NCI-H2196 (cell line): ENCODE measurements at regions not wholly inside any gene's neighbourhood (a gene's known extent, or its start where the extent isn't known, plus 50 kb on each side); places are given as distances from the start of the nearest gene placed in this dataset.
"Not testable (repeated sequence)": the region's sequence is repeated elsewhere in the genome, so short reads cannot be mapped to it uniquely, and the experiment has no call there.

Source experiments
- DNase-seq: peaks from one replicate; lab custom pipeline; 2025; ENCODE audit not compliant: unreplicated experiment; lab: John Stamatoyannopoulos, UW

- DNase-seq: no peak
Observed at GRCh38 chr6:21769405-21769861, 175.9 kb downstream of the SOX4 start.

GRCh38 chr6:21769968-21770367 lies 176.4 kb downstream of the SOX4 start:
- no peak for DNase-seq

DNA sequence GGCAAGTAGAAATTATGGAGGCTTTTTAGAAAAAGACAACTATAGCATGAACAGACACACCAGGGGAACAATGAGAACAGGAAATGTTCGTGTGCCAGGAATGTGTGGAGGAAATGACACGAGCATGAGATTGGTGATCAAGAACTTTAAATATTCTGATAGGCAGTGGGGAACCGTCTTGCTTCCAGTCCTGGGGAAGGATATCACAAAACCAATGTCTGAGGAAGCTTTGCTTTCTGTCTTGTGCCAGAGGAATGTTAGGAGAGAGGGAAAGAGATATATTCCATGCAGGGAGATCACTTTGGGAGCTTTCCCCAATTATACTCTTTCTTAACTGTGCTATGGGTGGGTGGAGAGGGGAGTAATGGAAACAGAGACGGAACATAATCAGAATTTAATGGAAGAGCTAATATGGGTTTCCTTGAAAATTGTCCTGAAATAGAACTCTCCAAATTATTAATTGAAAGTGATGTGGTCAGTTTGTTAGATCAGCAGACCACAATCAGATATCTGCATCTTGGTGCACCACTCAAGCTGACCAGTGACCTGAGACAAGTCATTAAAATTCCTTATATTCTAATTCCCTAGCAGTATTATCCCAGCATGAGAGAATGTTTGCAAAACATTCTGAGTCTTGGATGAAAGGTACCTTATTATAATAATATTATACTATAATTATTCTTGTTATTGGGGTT lies 178.2 kb downstream of the SOX4 start:
- no peak for DNase-seq

GRCh38 chr6:21772477-21772876 lies 178.9 kb downstream of the SOX4 start:
- no peak for DNase-seq

DNA sequence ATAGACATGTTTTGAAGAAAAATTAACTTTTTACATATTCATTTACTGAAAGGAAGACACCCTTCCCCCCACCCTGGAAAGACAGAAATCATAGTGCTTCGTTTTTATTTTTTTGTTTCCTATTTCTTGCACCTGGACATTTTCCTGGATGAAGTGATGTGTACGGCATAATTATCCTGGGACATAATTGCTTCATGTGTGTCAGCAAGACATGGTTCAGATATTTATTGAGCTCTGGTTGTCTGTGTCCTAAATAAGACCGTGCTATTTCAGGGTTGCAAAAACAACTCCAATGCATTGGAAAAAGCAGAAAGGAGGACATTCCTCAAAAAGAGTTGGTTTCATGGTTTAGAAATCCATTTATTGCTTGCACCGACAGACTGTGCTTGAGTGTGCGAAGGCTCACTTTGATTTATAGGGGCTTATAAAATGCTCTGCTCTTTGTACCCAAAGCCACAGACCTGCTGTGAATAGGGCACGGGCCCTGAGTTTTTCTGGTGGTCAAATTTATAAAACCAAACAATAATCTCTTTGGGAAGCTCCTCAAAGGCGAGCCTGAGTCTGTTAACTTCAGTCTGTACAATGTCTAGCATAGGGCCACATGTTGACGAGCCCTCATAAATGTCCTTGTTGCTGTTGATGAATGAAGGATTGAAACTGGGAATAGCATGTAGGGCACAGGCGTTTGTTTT lies 179.5 kb downstream of the SOX4 start:
- no peak for DNase-seq

DNA sequence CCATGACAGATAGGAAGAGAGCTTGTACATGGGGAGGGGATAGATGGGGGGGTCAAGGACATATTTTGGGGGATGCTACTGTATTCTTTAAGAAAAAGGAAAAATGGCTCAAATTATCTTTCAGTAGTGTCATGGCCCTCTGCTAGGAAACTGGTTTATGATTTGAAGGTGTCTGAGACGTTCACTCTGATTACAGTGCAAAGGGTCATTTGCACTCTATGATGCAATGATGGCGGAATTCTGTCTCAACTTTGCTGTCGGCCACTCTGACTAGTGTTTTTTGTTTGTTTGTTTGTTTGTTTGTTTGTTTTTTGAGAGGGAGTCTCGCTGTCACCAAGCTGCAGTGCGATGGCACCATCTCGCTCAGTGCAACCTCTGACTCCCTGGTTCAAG lies 180.0 kb downstream of the SOX4 start:
- DNase-seq: no peak

DNA sequence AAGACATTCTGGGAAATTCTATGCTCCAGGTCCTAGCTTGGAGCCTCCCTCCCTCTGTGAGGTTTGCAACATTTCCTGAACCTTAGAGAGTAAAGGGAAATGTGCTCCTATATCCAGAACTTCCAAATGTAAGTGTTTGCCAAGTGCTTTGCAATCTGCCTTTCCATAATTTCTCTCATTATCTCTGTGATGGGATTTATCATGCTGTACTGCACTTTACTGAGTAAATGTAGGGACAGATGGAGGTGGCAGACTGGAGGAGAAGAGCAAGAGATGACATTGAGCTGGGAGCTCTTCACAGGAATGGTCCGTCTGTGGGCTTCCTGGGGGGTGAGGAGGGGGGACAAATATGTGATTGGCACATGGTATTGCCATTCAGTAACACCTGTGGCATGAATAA lies 184.3 kb downstream of the SOX4 start:
- DNase-seq: no peak

GRCh38 chr6:21780141-21780540 lies 186.6 kb downstream of the SOX4 start:
- DNase-seq: no peak

DNA sequence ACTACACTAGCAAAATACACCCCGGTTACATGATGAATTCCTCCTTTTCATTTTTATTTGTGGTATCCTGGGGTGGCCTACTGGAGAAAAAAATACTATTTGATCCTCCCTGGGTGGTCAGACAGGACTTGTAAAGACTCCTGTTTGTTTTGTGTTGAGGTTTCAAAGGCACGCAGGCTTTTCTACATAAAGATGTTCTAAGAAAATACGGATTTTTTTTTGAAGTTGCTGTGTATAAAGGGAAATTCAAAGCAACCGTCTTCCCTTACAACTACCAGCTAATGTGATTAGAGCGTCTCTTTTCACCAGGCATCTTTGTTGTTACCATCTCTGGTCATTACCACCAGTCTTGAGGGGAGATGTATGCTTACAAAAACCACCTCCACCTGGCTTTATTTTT lies 187.1 kb downstream of the SOX4 start:
- DNase-seq: no peak

DNA sequence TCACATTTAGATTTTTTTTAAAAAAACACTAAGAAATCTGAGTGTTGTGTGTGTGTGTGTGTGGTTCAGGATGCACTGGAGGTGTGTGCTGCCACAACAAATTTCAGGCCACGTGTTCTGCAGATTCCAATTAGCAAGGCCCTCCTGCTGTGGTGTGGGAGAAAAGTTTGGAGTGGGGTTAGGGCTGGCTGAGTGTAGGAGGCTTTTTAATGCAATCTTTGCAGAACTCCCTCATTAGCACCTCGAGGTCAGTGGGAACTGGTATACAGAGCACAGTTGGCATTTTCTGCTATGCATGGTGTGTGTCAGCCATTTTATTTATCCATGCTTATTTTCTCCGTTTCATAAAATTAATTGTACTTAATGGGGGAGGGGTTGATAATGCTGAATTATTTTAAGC lies 187.6 kb downstream of the SOX4 start:
- no peak for DNase-seq

DNA sequence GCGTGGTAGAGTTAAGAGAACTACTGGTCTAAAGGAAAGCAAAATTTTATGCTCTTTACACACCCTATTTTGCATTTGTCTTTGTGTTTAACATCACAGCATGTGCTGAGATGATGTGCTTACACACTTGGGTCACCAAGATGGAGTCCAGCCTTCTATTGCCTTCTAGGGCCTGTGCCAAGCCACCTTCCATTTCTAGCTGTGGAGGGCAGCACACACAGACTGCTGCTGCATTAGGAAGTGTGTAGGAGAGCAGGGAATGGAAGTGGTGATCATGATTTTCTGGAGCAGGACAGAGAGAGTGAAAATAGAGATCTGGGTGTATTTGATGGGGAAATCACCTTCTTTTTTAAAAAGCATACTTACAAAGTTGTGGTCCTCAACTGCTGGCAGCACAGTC lies 191.6 kb downstream of the SOX4 start:
- DNase-seq: no peak

- no peak for DNase-seq
Observed at GRCh38 chr6:21791056-21791455, 197.5 kb downstream of the SOX4 start.

DNA sequence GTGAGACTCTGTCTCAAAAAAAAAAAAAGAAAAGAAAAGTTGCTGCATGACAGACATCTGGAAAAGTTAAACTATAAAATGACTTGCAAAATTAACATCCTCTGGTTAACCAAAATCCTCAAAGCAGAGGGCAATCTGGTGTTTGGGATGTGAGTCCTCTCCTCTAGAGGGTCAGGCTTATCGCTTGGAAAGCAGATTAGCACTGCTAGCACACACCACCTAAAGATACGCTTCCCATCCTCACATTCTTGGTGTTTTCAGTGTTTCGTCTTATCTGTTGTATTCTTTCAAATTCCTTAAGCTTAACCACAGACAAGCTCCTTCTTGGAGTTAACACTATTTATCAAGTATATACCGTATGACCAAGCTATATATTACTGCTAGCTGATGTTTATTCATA lies 198.0 kb downstream of the SOX4 start:
- no peak for DNase-seq

- no peak for DNase-seq
Observed at GRCh38 chr6:21792177-21792576, 198.6 kb downstream of the SOX4 start.

GRCh38 chr6:21796979-21797378 lies 203.4 kb downstream of the SOX4 start:
- not testable (repeated sequence) for DNase-seq

DNA sequence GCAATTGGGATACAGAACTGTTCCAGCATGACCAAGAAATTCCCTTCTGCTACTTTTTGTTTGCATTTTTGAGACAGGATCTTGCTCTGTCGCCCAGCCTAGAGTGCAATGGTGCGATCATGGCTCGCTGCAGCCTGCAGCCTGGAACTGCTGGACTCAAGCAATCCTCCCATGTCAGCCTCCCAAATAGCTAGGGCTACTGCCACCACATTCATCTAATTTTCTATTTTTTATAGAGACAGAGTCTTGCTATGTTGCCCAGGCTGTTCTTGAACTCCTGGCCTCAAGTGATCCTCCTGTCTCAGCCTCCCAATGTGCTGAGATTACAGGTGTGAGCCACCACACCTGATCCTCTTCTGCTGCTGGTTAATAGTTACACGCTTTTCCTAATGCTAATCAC lies 204.9 kb downstream of the SOX4 start:
- DNase-seq: no peak

GRCh38 chr6:21800330-21800729 lies 206.8 kb downstream of the SOX4 start:
- DNase-seq: no peak

- no peak for DNase-seq
Observed at GRCh38 chr6:21800948-21801438, 207.4 kb downstream of the SOX4 start.

- no peak for DNase-seq
Observed at GRCh38 chr6:21801446-21802174, 208.1 kb downstream of the SOX4 start.

- no peak for DNase-seq
Observed at GRCh38 chr6:21802175-21802822, 208.7 kb downstream of the SOX4 start.

DNA sequence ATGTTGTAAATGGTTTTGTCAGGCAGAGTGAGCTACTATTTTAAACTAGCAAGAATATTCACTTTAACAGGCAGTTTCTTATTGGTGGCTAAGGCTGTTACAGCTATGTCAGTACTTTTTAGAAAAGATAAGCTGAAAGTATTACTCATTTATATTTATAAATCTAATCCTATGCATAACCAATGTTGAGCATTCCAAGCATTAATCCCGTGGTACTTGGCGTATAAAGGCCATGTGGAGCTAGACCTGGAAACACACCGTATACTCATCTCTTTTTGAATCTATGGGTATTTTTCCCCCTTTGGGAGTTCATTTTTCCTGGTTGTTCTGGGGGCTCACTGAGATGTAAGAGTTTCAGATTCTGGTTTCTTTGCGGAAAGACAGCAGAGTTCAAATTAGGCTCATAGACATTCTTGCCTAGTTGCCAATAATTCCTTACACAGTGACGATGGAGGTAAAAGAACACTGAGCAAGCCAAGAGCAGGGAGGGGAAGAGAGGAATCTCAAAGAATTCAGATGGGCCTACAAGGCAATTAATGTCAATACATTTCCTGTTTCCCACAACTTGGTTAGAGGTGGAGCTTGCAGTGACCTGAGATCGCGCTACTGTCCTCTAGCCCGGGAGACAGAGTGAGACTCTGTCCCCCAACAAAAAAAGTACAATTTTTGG lies 211.5 kb downstream of the SOX4 start:
- no peak for DNase-seq
